Heart left ventricle (tissue), 16 donors: ENCODE measurements at regions not wholly inside any gene's neighbourhood (a gene's known extent, or its start where the extent isn't known, plus 50 kb on each side); places are given as distances from the start of the nearest gene placed in this dataset.

Experiments used
- ATAC-seq, 4 donors: fragments of 200-7000 bp; cut with Tn5 transposase; one replicate each; pipeline ENCODE4 v1.9.1; 2020 to 2022; ENCODE audit warnings: moderate library complexity in 4 of 4, mild to moderate bottlenecking in 3 of 4, moderate number of reproducible peaks in 1 of 4
- DNase-seq, 5 donors: peaks; one replicate each; pipeline ENCODE4 v3.0.0-alpha.2; 2020
- H3K27ac ChIP-seq, 12 donors: fragments of 200-600 bp; sonication (generic) in 4 of 12; one replicate each; pipeline versions ENCODE4 v1.5.0 to v1.8.0; 2016 to 2022; ENCODE audit warnings: mild to moderate bottlenecking in 2 of 12
- H3K27me3 ChIP-seq, 9 donors: fragments of 200-600 bp; sonication (generic) in 2 of 9; one replicate each; pipeline versions ENCODE4 v1.5.1 to v1.8.0; 2016 to 2022; ENCODE audit warnings: mild to moderate bottlenecking in 3 of 9
- H3K36me3 ChIP-seq, 9 donors: fragments of 200-600 bp; sonication (generic) in 2 of 9; one replicate each; pipeline versions ENCODE4 v1.5.0 to v1.8.0; 2018 to 2022; ENCODE audit warnings: mild to moderate bottlenecking in 2 of 9
- H3K4me1 ChIP-seq, 12 donors: fragments of 200-600 bp; sonication (generic) in 4 of 12; one replicate each; pipeline versions ENCODE4 v1.5.0 to v1.8.0; 2016 to 2022; ENCODE audit warnings: mild to moderate bottlenecking in 3 of 12
- H3K4me3 ChIP-seq, 12 donors: fragments of 200-600 bp; sonication (generic) in 4 of 12; one replicate each; pipeline versions ENCODE4 v1.5.0 to v1.8.0; 2017 to 2022; ENCODE audit warnings: mild to moderate bottlenecking in 9 of 12, moderate library complexity in 4 of 12
- H3K9me3 ChIP-seq, 12 donors: fragments of 200-600 bp; sonication (generic) in 4 of 12; one replicate each; pipeline versions ENCODE4 v1.5.0 to v1.8.0; 2016 to 2022; ENCODE audit warnings: mild to moderate bottlenecking in 1 of 12
- POLR2A ChIP-seq, 2 donors: fragments of 450-650 bp; IDR thresholded peaks; one replicate each; pipeline ENCODE4 v1.6.1; 2017; ENCODE audit warnings: antibody characterized with exemption in 2 of 2, mild to moderate bottlenecking in 2 of 2, moderate library complexity in 2 of 2
- WGBS, 4 donors: extraction: QIAGEN DNeasy Blood & Tissue Kit in 2 of 4; methylation state at CpG; one replicate each; pipeline versions ENCODE4 v1.1.5 to v1.1.7; 2013 to 2018; 5-methylcytosine and 5-hydroxymethylcytosine counted together
- intact Hi-C, 10 donors: fragments of 100-400 bp; cut with DNase I; formaldehyde crosslinking; loops; one replicate each; pipeline versions ENCODE4 v1.11.1 to v1.14.2; 2022
- TF ChIP-seq, protein P1 (sequence below), 12 donors: fragments of 200-600 bp; sonication (generic) in 4 of 12; IDR thresholded peaks; one replicate each; pipeline versions ENCODE4 v1.5.0 to v1.8.0; 2018 to 2022; ENCODE audit warnings: antibody characterized with exemption in 12 of 12, mild to moderate bottlenecking in 5 of 12
- donor health status: ischemic (EF 13 %, LVEDD 7.1; RV severe dilation, severe dysfunction).
- donor health status: healthy with polysubstance abuse.
- donor health status: DM: no; HTN: yes; CAD: no.
- donor health status: DM: no; HTN: no; CAD: no.
- donor health status: ischemic (EF 25% LVEDD 6.9; RV normal size, moderate dysfunction).
- donor health status: ischemic (EF 25% LVEDD 5.7; RV mildly dilated, moderate dysfunction).
- donor health status: healthy.
- donor health status: DM: yes; HTN: yes; CAD: no.
- donor health status: ischemic (EF 35%, LVEDD 5.7; RV mildly dilated, moderate dysfunction).
- donor health status: nonischemic (EF 11% LVEDD 7.7; RV severe dilation, severe dysfunction).
- donor health status: DM: yes; HTN: yes; CAD: no.
- donor health status: PGD.
- donor health status: ischemic (EF 29% LVEDD 5.4; RV normal size, mild dysfunction).
- donor health status: nonischemic (EF 23%, LVEDD 6.1; RV moderate dilation, normal function).

DNA sequence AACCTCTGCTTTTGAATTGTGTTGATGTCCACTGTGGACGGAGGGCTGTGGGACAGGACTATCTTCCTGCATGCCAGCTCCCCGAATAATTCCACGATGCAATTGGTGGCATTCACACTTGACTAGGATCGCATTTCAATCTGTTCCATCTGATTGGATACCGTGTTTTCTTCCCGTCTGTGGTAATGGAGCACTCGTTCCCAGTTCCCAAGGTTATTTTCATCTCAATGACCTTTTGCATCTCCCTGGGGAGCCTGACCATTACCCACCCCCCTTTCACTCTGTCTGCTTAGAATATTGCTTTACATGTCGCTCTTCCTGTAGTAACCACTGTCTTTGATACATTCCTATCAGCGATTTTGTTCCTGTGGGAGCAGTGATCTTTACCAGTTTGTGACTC is 402.2 kb upstream of the WWC1 start:
- intact Hi-C loops: no loop called here
- Histone ChIP-seq H3K4me3 (no peak overlapping the region), H3K27ac (no peak overlapping the region), H3K27me3 (no peaks in the 10 kb centered on the region), H3K9me3 (no peaks in the 10 kb centered on the region), H3K36me3 (no peaks in the 10 kb centered on the region), H3K4me1 (peaks cover 0 to 18% (median 2%) of the 10 kb centered on the region in 12 donors)
- 66 to 72% (median 68%) methylated on average over 9 of the region's 9 CpGs for WGBS, 4 donors
- DNase-seq (no peak), ATAC-seq (no peak)
- TF ChIP-seq POLR2A (IDR thresholded peaks at IDR 0.05): no peak
- TF ChIP-seq, protein P1, sequence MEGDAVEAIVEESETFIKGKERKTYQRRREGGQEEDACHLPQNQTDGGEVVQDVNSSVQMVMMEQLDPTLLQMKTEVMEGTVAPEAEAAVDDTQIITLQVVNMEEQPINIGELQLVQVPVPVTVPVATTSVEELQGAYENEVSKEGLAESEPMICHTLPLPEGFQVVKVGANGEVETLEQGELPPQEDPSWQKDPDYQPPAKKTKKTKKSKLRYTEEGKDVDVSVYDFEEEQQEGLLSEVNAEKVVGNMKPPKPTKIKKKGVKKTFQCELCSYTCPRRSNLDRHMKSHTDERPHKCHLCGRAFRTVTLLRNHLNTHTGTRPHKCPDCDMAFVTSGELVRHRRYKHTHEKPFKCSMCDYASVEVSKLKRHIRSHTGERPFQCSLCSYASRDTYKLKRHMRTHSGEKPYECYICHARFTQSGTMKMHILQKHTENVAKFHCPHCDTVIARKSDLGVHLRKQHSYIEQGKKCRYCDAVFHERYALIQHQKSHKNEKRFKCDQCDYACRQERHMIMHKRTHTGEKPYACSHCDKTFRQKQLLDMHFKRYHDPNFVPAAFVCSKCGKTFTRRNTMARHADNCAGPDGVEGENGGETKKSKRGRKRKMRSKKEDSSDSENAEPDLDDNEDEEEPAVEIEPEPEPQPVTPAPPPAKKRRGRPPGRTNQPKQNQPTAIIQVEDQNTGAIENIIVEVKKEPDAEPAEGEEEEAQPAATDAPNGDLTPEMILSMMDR (IDR thresholded peaks at IDR 0.05): no peak

DNA sequence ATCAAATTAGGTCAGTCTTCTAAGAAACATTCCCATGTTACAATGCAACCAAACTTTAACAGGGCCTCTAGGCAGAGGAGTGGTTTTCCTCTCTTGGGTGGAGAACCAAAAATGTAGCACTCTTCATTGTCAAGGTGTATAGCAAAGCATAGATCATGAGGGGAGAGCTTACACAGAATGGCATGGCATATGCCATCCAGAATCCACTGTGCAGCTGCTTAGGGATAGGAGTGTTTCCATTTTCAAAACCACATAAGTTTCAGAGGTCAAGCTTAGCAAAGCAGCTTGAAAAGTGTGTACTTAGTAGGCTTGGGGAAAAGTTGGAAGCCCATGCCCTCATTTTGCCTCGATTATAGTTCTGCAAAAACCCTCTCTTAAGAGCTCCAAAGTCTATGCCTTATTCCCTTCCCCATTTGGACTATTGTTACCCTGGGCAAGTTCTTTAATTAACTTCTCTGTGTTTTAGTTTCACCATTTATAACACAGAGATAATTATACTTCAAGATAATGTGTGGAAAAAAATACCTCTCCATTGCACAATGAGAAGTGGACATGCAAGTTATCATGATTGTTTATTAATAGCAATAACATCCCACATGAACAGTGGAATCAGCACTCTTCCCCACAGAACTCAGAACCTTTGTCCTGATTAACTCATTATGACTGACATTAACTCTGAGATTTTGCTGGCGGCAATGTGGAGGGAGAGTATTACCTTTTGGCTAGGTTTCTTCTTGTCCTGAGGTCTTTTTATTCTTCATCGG is 398.9 kb upstream of the WWC1 start:
- Histone ChIP-seq H3K4me3 (peak overlapping the region in 3 of 12 donors; percentile 19 to 41 (median 28)), H3K27ac (peak overlapping the region in 7 of 12 donors; percentile 7 to 72 (median 50)), H3K27me3 (no peaks in the 10 kb centered on the region), H3K9me3 (no peaks in the 10 kb centered on the region), H3K4me1 (peaks cover 0 to 18% (median 2%) of the 10 kb centered on the region in 12 donors), H3K36me3 (no peaks in the 10 kb centered on the region)
- intact Hi-C loops: no loop called here
- DNase-seq: no peak
- ATAC-seq: peak; percentile 64 to 92 (median 86)
- no peak for TF ChIP-seq POLR2A (IDR thresholded peaks at IDR 0.05)
- TF ChIP-seq, protein P1 (IDR thresholded peaks at IDR 0.05): no peak
- WGBS, 4 donors: 50 to 57% (median 56%) methylated on average over 3 of the region's 3 CpGs

DNA sequence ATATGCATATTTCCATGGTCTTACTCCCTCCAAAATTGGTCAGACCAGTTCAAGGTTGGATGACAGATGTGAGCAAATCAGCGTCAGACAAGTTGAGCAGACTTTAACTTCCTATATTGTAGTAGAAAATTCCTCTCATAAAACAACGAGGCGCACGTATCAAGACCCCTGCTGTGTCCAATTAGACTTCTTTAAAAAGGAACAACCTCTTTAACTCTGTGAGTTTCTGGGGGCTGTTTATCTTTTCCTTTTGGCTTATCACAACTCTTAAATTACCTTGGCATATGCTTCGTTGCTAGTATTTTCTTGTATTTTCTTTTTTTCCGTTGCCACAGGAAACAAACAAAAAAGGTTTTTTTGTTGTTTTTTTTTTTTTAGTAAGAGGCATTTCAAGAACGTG is 398.2 kb upstream of the WWC1 start:
- Histone ChIP-seq H3K9me3 (no peaks in the 10 kb centered on the region), H3K27me3 (no peaks in the 10 kb centered on the region), H3K36me3 (no peaks in the 10 kb centered on the region), H3K27ac (peak overlapping the region in 5 of 12 donors; percentile 7 to 72 (median 41)), H3K4me1 (peaks cover 0 to 18% (median 2%) of the 10 kb centered on the region in 12 donors), H3K4me3 (peak overlapping the region in 2 of 12 donors; percentile 28 to 41)
- no peak for ATAC-seq
- WGBS, 4 donors: 50 to 60% (median 52%) methylated on average over 7 of the region's 7 CpGs
- TF ChIP-seq, protein P1 (IDR thresholded peaks at IDR 0.05): no peak
- TF ChIP-seq POLR2A (IDR thresholded peaks at IDR 0.05): no peak
- DNase-seq: no peak
- intact Hi-C loops: no loop called here

DNA sequence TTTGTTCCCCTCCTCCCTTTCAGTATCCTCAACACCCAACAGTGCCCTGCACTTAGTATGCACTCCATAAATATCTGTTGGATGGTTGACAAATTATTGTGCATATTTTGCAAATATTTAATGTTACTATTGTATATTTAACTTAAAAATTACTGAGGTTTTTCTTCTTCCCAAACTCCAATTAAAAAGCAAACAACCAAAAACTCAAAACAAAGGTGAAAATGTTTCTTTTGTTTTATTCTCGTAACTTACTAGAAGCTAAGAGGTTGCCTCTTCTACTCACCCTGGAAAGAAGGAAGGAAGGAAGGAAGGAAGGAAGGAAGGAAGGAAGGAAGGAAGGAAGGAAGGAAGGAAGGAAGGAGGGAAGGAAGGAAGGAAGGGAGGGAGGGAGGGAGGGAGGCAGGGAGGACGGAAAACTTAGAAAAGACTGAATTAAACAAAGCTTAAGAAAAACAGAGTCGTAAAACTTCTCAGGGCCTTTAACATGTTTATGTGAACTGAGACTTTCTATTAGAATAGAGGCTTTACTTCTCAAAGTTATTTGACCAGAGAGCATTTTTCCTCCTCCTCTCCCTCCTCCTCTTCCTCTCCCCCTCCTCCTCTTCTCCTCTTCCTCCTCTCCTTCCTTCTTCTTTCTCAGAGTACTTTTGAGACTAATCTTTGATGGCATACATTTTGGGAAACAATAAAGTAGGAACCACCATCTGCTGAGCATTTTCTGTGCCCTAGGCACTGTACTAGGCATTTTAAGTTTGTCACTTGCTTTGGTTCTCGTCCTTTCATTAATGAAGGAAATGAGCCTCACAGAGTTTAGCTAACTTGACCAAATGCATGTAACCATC is 396.6 kb upstream of the WWC1 start:
- TF ChIP-seq, protein P1 (IDR thresholded peaks at IDR 0.05): no peak
- no peak for TF ChIP-seq POLR2A (IDR thresholded peaks at IDR 0.05)
- Histone ChIP-seq H3K9me3 (no peaks in the 10 kb centered on the region), H3K36me3 (no peaks in the 10 kb centered on the region), H3K4me3 (no peak overlapping the region), H3K27me3 (no peaks in the 10 kb centered on the region), H3K27ac (no peak overlapping the region), H3K4me1 (peaks cover 0 to 18% (median 2%) of the 10 kb centered on the region in 12 donors)
- intact Hi-C loops: no loop called here
- 81 to 87% (median 84%) methylated on average over 4 of the region's 4 CpGs for WGBS, 4 donors
- DNase-seq: no peak
- ATAC-seq: no peak
